Chondrocyte (in vitro differentiated cells): ENCODE measurements at regions not wholly inside any gene's neighbourhood (a gene's known extent, or its start where the extent isn't known, plus 50 kb on each side); places are given as distances from the start of the nearest gene placed in this dataset.

Experiments
- DNase-seq: peaks from one replicate; pipeline ENCODE4 v3.0.0; 2021; ENCODE audit warnings: mixed read lengths, low spot score
- H3K27ac Mint-ChIP-seq: one replicate; pipeline ENCODE4 v1.8.0; 2021; ENCODE audit warnings: mild to moderate bottlenecking, moderate library complexity, mixed read lengths; ENCODE audit not compliant: unreplicated experiment
- H3K27me3 Mint-ChIP-seq: 2 replicates; pipeline ENCODE4 v1.8.0; 2021; ENCODE audit warnings: low read depth, mixed read lengths
- H3K36me3 Mint-ChIP-seq: 2 replicates; pipeline ENCODE4 v1.8.0; 2021; ENCODE audit warnings: low read depth, mixed read lengths
- H3K4me1 Mint-ChIP-seq: 2 replicates; pipeline ENCODE4 v1.8.0; 2021; ENCODE audit warnings: low read depth, mild to moderate bottlenecking, mixed read lengths
- H3K4me3 Mint-ChIP-seq: one replicate; pipeline ENCODE4 v1.8.0; 2021; ENCODE audit warnings: mild to moderate bottlenecking, moderate library complexity, mixed read lengths; ENCODE audit not compliant: unreplicated experiment
- H3K9me3 Mint-ChIP-seq: 2 replicates; pipeline ENCODE4 v1.8.0; 2021; ENCODE audit warnings: low read depth, mixed read lengths
- CTCF ChIP-seq: fragments of 200-600 bp; sonication (generic); IDR thresholded peaks from 2 replicates; pipeline ENCODE4 v1.5.0; 2021; ENCODE audit warnings: antibody characterized with exemption, mild to moderate bottlenecking, moderate library complexity

- Mint-ChIP-seq H3K36me3 (no peaks in the 10 kb centered on the region), H3K4me1 (no peaks in the 10 kb centered on the region), H3K4me3 (no peak overlapping the region), H3K27ac (no peak overlapping the region), H3K27me3 (peaks cover 39% of the 10 kb centered on the region), H3K9me3 (no peaks in the 10 kb centered on the region)
- no peak for DNase-seq
- no peak for TF ChIP-seq CTCF
Measured at GRCh38 chr6:206264-206663, 86.0 kb upstream of the DUSP22 start.

GRCh38 chr6:208364-208763, 83.9 kb upstream of the DUSP22 start:
- Mint-ChIP-seq H3K9me3 (no peaks in the 10 kb centered on the region), H3K27ac (no peak overlapping the region), H3K27me3 (peaks cover 46% of the 10 kb centered on the region), H3K4me3 (no peak overlapping the region), H3K36me3 (no peaks in the 10 kb centered on the region), H3K4me1 (no peaks in the 10 kb centered on the region)
- TF ChIP-seq CTCF, result no peak
- DNase-seq, result no peak

- H3K27me3 Mint-ChIP-seq, result peaks cover 41% of the 10 kb centered on the region
- no peak overlapping the region for H3K4me3 Mint-ChIP-seq
- H3K36me3 Mint-ChIP-seq, result no peaks in the 10 kb centered on the region
- TF ChIP-seq CTCF, result no peak
- no peaks in the 10 kb centered on the region for H3K4me1 Mint-ChIP-seq
- no peak for DNase-seq
- H3K27ac Mint-ChIP-seq, result no peak overlapping the region
- no peaks in the 10 kb centered on the region for H3K9me3 Mint-ChIP-seq
Measured at GRCh38 chr6:208938-209337, 83.3 kb upstream of the DUSP22 start.

- Mint-ChIP-seq H3K4me3 (no peak overlapping the region), H3K4me1 (no peaks in the 10 kb centered on the region), H3K36me3 (no peaks in the 10 kb centered on the region), H3K27ac (no peak overlapping the region), H3K9me3 (no peaks in the 10 kb centered on the region), H3K27me3 (peaks cover 41% of the 10 kb centered on the region)
- TF ChIP-seq CTCF, result no peak
- no peak for DNase-seq
Measured at GRCh38 chr6:209432-210103, 82.7 kb upstream of the DUSP22 start.

- Mint-ChIP-seq H3K27me3 (peaks cover 41% of the 10 kb centered on the region), H3K4me1 (no peaks in the 10 kb centered on the region), H3K36me3 (no peaks in the 10 kb centered on the region), H3K9me3 (no peaks in the 10 kb centered on the region), H3K4me3 (no peak overlapping the region), H3K27ac (no peak overlapping the region)
- TF ChIP-seq CTCF, result no peak
- DNase-seq, result no peak
Measured at GRCh38 chr6:210104-210456, 82.2 kb upstream of the DUSP22 start.
